HG02884 (cell line): ENCODE measurements at regions not wholly inside any gene's neighbourhood (a gene's known extent, or its start where the extent isn't known, plus 50 kb on each side); places are given as distances from the start of the nearest gene placed in this dataset.

Source experiments
- ATAC-seq: cut with Tn5 transposase; IDR thresholded peaks from one replicate; pipeline ENCODE4 v1.9.1; 2021; ENCODE audit warnings: mild to moderate bottlenecking, moderate library complexity; ENCODE audit not compliant: unreplicated experiment

DNA sequence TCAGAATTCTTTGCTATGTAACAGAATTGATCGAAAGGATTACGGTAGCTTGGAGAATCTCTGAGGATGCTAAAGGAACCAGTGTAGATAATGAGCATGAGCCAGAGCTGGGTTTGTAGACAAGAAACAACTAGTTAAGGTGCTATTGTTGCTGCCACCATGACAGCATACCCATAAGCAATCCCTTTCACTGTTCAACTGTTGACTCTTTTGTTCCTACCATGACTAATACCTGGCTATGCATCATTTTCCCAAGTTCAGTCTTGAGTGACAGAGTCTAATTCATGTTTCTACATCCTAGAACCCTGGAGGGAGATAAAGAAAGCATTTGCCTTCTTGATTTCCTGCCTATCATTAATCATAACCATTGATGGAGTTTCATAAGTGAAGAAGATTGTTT, 600.3 kb downstream of the OTOL1 start:
- no peak for ATAC-seq

DNA sequence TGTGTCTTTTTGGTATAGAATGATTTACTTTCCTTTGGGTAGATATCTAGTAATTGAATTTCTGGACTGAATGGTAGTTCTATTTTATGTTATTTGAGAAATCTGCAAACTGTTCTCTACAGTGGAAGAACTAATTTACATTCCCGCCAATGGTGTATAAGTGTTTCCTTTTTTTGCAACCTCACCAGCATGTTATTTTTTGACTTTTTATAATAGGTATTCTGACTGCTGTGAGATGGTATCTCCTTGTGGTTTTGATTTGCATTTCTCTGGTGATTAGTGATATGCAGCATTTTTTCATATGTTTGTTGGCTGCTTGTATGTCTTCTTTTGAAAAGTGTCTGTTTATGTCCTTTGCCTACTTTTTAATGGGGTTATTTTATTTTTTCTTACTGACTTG, 607.2 kb downstream of the OTOL1 start:
- no peak for ATAC-seq

GRCh38 chr3:162111861-162112260, 615.3 kb downstream of the OTOL1 start:
- no peak for ATAC-seq

DNA sequence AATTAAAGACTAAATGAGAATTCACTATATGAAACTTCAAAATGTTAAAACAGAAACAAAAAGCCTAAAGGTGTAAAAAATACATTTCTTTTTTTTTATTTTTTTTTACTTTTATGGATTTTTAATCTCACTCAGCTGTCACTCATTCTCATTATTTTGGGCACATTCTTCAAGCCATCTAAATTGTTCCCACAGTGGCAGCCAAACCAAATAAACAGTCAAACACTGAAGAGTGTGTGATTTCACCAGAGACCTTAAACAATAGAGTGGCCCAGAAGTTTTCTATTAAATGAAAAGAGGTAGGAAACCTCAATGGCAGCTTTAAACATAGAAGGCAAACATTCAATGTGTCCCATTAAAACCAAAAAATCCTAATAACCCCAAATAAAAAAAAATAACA, 616.1 kb downstream of the OTOL1 start:
- ATAC-seq, result no peak

GRCh38 chr3:162117961-162118360, 621.4 kb downstream of the OTOL1 start:
- ATAC-seq, result no peak

DNA sequence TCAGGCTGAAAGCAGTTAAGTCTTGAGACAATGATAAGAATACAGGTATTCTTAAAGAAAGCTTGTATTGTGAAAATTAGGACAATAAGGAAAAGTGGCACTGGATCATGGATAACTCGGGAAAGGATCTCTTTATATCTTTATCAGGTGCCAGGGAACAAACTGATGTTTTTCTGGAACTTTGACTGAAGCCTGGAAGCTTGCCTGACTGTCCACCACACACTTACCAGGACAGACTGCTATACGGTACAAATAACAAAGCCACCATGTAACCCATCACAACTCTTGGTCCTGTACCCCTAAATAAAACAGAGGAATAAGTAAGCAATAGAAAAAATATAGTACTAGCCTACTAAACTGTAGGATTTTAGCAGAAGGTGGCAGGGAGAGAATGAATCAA, 623.0 kb downstream of the OTOL1 start:
- no peak for ATAC-seq

DNA sequence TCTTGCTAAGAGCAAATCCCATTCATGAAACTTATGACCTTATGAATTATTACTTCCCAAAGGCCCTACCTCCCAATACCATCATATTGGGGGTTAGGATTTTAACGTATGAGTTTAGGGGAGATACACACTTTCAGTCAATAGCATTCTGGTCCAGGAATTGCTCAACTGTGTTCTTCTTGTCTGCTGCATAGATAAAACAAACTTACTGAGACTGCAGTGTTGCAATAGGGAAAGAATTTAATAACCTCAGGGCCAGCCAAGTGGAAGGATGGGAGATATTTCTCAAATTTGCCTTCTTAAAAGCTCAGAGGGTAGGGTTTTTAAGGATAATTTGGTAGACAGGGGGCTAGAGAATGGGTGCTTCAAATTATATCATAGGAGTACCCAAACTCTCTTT, 625.8 kb downstream of the OTOL1 start:
- ATAC-seq, result no peak

DNA sequence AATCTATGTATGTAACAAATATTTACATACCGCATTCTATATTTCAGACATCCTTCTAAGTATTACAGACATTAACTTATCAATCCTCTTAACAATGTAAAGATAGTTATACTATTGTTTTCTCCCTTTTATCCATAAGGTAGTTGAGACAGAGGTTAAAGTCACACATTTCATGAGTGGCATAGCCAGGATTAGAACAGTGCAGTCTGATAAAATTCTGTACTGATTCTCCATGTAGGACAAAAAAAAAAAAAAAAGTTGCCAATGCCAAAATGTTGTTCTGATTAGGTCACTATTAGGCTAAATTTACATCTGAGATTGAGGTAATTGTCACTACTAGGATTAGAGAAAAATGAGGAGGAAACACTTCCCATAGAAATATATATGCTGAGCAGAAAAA, 629.2 kb downstream of the OTOL1 start:
- ATAC-seq, result no peak

GRCh38 chr3:162130582-162130981, 634.0 kb downstream of the OTOL1 start:
- ATAC-seq, result no peak

DNA sequence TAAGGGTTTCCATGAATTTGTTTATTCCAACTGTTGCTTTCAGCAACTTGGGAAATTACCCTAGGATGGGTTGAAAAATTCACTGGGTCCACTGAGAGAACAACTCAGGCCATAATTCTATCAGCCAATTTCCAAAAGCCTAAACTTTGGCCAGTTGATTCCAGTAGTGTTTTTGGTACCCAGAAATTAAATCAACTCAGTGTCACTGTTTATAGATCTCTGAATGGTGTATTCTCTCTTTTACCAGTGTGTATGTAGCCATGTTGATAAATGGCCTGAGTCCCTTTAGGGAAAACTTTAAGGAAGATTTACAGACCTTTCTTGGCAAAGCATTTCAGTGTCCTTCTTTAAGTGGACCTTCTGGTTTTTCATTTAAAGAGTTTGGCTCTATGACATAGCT, 636.4 kb downstream of the OTOL1 start:
- ATAC-seq, result no peak

DNA sequence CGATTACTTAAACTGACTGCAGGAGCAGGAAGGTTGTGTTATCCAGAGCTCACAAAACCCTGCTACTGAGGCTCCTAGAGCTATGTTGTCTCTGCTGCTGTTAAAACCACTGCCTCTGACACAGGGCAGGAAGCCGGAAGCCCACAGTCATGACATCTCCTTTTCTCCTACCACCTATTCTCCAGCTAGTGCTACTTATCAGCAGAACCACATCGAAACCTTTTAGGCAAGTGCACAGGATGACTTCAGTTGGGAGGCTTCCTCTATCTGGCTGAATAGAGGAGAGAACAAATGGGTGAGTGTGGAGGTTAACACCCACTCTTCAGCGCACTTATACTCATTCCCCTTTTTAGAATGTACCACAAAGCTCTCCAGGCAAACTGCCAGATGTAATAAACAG, 638.0 kb downstream of the OTOL1 start:
- ATAC-seq, result no peak

- no peak for ATAC-seq
These were observed 639.5 kb downstream of the OTOL1 start for GRCh38 chr3:162136136-162136535.

DNA sequence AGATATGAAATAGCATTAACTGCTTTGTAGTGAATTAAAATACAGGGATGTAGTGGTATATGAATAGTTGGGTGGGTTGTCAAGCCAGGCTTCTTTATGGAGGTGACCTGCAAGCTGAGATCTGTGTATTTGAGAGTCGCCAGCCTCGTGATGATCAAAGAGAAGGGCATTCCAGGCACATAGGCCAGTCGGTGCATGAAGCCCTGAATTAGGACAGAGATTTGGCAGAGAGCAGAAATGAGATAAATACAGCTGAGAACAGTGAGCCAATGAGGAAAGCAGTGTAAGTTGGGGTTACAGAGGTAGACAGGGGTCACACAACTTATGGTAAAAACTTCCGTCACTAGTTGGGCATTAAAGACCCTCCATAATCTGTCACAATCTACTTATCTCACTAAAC, 641.9 kb downstream of the OTOL1 start:
- no peak for ATAC-seq

DNA sequence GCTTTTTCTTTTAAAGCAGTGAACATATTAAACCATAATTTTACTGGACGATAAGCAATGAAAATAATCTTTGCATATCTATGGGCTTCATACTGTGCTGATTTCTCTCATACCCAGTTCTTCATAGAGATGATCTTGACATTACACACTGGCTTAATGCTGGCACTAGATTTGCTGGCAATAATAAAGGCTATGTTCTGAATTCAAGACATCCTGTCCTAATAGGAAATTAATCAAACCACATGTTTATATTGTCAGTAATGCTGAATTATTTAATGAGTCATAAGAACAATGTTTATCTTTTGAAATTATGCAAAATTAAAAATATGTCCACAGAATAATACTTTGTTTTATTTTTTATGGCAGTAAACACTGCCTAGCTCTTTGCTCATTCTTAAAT, 643.2 kb downstream of the OTOL1 start:
- ATAC-seq, result no peak

DNA sequence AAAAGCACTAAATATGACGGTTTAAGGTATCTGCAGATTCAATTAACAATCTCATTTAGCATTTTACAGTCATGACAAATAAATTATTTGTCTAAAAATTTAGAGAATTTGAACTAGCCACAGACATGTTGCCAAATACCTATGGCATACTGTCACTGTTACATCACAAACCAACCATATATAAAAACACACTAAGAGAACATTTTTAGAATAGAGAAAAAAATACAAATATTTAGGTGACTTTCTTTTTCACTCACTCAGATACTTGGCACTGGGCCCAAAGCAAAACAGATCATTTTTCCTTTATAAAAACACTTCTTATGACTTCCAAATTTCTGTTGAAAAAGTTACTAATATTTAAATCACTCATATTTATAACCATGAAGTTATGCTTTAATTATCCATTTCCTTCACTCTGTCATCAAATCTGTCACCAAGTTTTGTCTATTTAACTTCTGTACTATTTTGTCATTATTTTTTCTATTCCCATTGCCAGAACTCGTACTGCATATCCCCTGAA, 644.7 kb downstream of the OTOL1 start:
- no peak for ATAC-seq

DNA sequence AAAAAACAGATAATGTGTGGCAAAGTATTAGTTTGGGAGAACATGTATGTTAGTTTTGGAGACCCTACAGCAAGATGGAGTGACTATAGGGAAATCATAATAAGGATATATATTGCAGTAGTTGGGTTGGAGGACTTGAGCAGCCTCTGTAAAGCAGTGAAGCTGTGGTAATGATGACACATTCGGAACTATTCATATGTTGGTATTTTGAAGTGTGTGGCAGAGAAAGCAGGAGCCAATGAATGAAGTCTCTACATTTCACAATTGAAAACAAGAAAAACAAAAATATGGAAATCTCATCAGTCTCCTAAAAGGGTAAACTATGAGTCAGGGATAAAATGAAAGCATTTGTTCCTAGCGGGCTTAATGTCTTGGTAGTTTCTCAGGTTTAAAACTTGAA, 645.9 kb downstream of the OTOL1 start:
- ATAC-seq, result no peak

- no peak for ATAC-seq
These were observed 646.6 kb downstream of the OTOL1 start for GRCh38 chr3:162143180-162143579.

DNA sequence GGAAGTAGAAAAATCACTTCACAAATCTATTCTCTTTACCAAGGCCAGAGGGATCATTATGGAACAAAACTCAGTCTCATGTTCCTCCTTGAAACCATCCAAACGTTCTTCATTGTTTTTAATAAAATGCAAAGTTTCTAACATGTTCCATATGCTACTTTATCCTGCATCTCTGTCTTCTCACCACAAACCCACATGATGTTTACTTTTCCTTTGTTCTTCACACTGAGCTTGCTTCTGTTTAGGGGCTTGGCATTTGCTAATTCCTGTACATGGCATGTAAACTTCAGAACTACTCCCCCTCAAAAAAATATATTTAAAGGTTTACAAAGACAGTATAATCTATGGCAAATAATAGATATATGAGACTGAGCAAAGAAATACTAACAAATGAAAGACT, 651.4 kb downstream of the OTOL1 start:
- ATAC-seq, result no peak

DNA sequence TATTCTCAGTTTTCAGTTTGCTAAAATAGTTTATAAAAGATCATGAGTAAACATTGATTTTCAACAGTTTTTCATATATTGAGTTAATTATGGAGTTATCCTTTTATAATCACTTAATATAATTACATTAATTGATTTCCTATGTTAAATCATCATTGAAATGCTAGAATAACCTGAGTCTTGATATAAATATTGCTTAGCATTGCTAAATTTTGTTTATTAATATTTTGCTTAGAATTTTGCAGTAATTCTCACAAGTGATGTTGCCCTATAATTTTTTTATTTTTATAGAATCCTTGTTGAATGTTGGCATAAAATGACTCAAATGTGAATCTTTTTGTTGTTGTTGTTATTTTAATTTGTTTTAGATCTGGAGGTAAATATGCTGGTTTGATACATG, 654.2 kb downstream of the OTOL1 start:
- no peak for ATAC-seq

- no peak for ATAC-seq
These were observed 656.0 kb downstream of the OTOL1 start for GRCh38 chr3:162152636-162153035.

DNA sequence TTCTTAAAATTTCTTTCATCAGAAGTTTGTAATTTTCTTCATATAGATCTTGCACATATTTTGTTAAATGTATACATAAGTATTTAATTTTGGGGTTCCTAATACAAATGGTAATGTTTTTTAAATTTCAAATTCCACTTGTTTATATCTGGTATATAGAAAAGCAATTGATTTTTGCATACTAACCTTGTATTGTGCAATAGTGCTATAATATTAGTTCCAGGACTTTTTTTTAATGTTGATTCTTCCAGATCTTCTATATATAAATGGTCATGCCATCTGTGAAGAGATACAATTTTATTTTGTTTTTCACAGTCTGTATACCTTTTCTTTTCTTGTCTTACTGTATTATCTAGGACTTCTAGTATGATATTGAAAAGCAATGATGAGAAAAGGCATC, 665.0 kb downstream of the OTOL1 start:
- no peak for ATAC-seq

DNA sequence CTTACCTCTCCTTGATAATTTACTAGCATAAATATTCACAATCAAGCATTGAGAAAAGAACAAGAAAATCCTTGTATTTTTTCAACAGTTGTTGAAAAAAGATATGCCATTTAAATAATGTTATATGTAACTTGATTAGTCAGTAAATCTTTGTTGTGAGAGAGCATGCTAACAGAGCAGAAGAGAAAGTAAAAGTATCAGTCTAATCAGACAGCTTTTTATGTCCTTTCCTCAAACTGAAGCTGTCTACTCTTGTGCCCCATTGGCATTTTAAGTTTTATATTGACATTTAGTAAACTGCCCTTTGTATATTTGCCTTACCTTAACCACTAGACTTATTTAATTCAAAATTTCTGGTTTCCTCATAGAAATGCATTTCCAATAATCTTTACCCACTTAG, 668.7 kb downstream of the OTOL1 start:
- no peak for ATAC-seq

- no peak for ATAC-seq
These were observed 669.9 kb downstream of the OTOL1 start for GRCh38 chr3:162166543-162166942.

DNA sequence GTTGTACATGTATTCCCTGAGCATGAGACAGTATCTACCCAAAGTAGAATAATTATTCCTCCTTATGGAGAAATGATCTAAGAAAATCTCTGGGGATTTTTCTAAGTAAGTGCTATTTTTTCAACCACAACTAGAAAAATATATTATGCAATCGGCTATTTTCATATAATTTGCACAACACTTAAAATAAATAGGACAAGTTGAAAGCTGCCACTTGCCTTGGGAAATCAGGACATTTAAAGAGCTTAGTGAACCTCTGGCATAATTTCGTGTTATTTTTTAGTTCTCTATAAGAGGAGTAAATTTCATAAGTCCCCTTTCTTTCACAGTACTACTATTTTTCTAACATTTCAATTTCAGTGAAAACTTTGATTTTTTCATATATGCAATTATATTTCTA, 672.1 kb downstream of the OTOL1 start:
- no peak for ATAC-seq
